HCT116 (cell line): ENCODE measurements at regions not wholly inside any gene's neighbourhood (a gene's known extent, or its start where the extent isn't known, plus 50 kb on each side); places are given as distances from the start of the nearest gene placed in this dataset.

Source experiments
- CEBPB ChIP-seq: IDR thresholded peaks from 2 replicates; pipeline ENCODE4 v1.6.1; 2012; ENCODE audit warnings: low read depth
- CTCF ChIP-seq, 3 experiments: fragments of 200-600 bp in 1 of 3; sonication (generic) in 1 of 3; IDR thresholded peaks in 2 of 3; conservative IDR thresholded peaks in 1 of 3; 2 replicates each; pipeline ENCODE4 v1.5.1; 2012 to 2017; ENCODE audit warnings: low read depth in 2 of 3, low read length in 2 of 3, antibody characterized with exemption in 1 of 3, borderline replicate concordance in 1 of 3, control low read depth in 1 of 3, mild to moderate bottlenecking in 1 of 3, mixed read lengths in 1 of 3, mixed run types in 1 of 3, moderate library complexity in 1 of 3; ENCODE audit not compliant: insufficient read depth in 1 of 3
- MAX ChIP-seq: IDR thresholded peaks from 2 replicates; pipeline ENCODE4 v1.6.1; 2012

- TF ChIP-seq CTCF (IDR thresholded peaks at IDR 0.05 in 2 of 3, conservative IDR thresholded peaks at IDR 0.05 in 1 of 3; ENCODE audit: borderline replicate concordance in 1 of 3, insufficient read depth in 1 of 3, low read depth in 2 of 3, low read length in 2 of 3) (no peak), CEBPB (no peak), MAX (no peak)
Measured at GRCh38 chr12:90055071-90055470, 346.4 kb upstream of the ATP2B1 start.
